K562 (cell line): ENCODE measurements at regions not wholly inside any gene's neighbourhood (a gene's known extent, or its start where the extent isn't known, plus 50 kb on each side); places are given as distances from the start of the nearest gene placed in this dataset.

Experiments used
- ATAC-seq: fragments of 200-7000 bp; cut with Tn5 transposase; 3 replicates; pipeline ENCODE4 v1.9.1; 2020; ENCODE audit warnings: moderate library complexity
- BruUV-seq: library from RNA; stranded (reverse); fragments of 400-500 nt; replicated peaks from 2 replicates; lab custom pipeline; 2021; lab: Mats Ljungman, UMichigan
- CTCF ChIA-PET: fragments of 300-600 bp; formaldehyde crosslinking; extraction: SDS; loops from one replicate; lab custom pipeline; 2021; ENCODE audit warnings: low intra/inter-chr PET ratio; lab: Yijun Ruan, JAX
- POLR2A ChIA-PET: fragments of 300-600, 350-650 bp; sonication (Branson Sonifier 250); formaldehyde crosslinking; extraction: SDS; loops from one replicate; lab custom pipeline; 2021; ENCODE audit warnings: antibody characterized with exemption, inconsistent platforms; lab: Yijun Ruan, JAX
- DNase-seq, 4 experiments: peaks; one replicate each; pipeline versions ENCODE4 v3.0.0 to v3.0.0-alpha.2; 2011 to 2018; ENCODE audit warnings: low spot score in 3 of 4, mixed read lengths in 3 of 4; ENCODE audit errors: extremely low read depth in 1 of 4
- FAIRE-seq: peaks from 2 replicates; lab custom pipeline; 2011; peaks lifted over from hg19 to GRCh38; lab: Jason Lieb, UNC
- H2AFZ ChIP-seq: 2 replicates; pipeline ENCODE4 v1.6.0; 2011; ENCODE audit warnings: low read depth, low read length, control low read depth, inconsistent platforms
- H3K27ac ChIP-seq: fragments of 200-600 bp; 3 replicates; pipeline ENCODE4 v1.8.0; 2011; ENCODE audit warnings: low read depth, mild to moderate bottlenecking, control low read depth, inconsistent platforms, low read length, moderate library complexity, mixed read lengths; ENCODE audit errors: extremely low read depth
- H3K27me3 ChIP-seq, 2 experiments: fragments of 300-600 bp in 1 of 2; 2 replicates in 1 of 2; 3 replicates in 1 of 2; pipeline versions ENCODE4 v1.6.0 to v1.8.0; 2011; ENCODE audit warnings: inconsistent platforms in 2 of 2, low read length in 2 of 2, mild to moderate bottlenecking in 1 of 2, mixed read lengths in 1 of 2, moderate library complexity in 1 of 2; ENCODE audit not compliant: control insufficient read depth in 2 of 2, insufficient read depth in 2 of 2
- H3K36me3 ChIP-seq: fragments of 300-600 bp; 3 replicates; pipeline ENCODE4 v1.8.0; 2011; ENCODE audit warnings: mild to moderate bottlenecking, low read length, inconsistent platforms; ENCODE audit not compliant: control insufficient read depth, insufficient read depth
- H3K4me1 ChIP-seq, 2 experiments: fragments of 200-600 bp in 1 of 2; replicated peaks in 1 of 2; 2 replicates in 1 of 2; 3 replicates in 1 of 2; pipeline versions ENCODE4 v1.5.1 to v1.8.0; 2011; ENCODE audit warnings: inconsistent platforms in 2 of 2, low read length in 2 of 2, mild to moderate bottlenecking in 1 of 2, mixed read lengths in 1 of 2, moderate library complexity in 1 of 2; ENCODE audit not compliant: control insufficient read depth in 2 of 2, insufficient read depth in 2 of 2
- H3K4me2 ChIP-seq: 2 replicates; pipeline ENCODE4 v1.6.1; 2011; ENCODE audit warnings: low read length, control low read depth, inconsistent platforms, mixed read lengths; ENCODE audit not compliant: insufficient read depth
- H3K4me3 ChIP-seq: fragments of 200-600 bp; sonication (generic), shearing (Covaris generic); 2 replicates; pipeline ENCODE4 v1.5.1; 2016; ENCODE audit warnings: control low read depth, inconsistent platforms
- H3K79me2 ChIP-seq: fragments of 200-600 bp; 3 replicates; pipeline ENCODE4 v1.8.0; 2011; ENCODE audit warnings: low read length, inconsistent platforms; ENCODE audit not compliant: control insufficient read depth, insufficient read depth
- H3K9ac ChIP-seq, 2 experiments: 2 replicates each; pipeline versions ENCODE4 v1.6.0 to v1.6.1; 2011; ENCODE audit warnings: low read depth in 2 of 2, low read length in 2 of 2, control low read depth in 1 of 2, inconsistent platforms in 1 of 2, mild to moderate bottlenecking in 1 of 2, mixed read lengths in 1 of 2; ENCODE audit not compliant: insufficient read depth in 1 of 2
- H3K9me1 ChIP-seq: one replicate; pipeline ENCODE4 v1.6.0; 2011; ENCODE audit warnings: inconsistent platforms, mild to moderate bottlenecking, low read length, moderate library complexity; ENCODE audit not compliant: control insufficient read depth, insufficient read depth
- H3K9me3 ChIP-seq: replicated peaks from 2 replicates; pipeline ENCODE4 v1.5.1; 2011; ENCODE audit warnings: low read depth, low read length, inconsistent platforms; ENCODE audit not compliant: control insufficient read depth, insufficient read depth
- H4K20me1 ChIP-seq: replicated peaks from 2 replicates; pipeline ENCODE4 v1.6.1; 2011; ENCODE audit warnings: low read length, inconsistent platforms, mixed read lengths; ENCODE audit not compliant: control insufficient read depth, insufficient read depth
- BACH1 ChIP-seq: fragments of 200-800 bp; sonication (Bioruptor generic); IDR thresholded peaks from 2 replicates; pipeline ENCODE4 v1.6.1; 2016; ENCODE audit warnings: missing genetic modification characterization, missing compliant biosample characterization
- BDP1 ChIP-seq: IDR thresholded peaks from 3 replicates; pipeline ENCODE4 v1.6.1; 2011; ENCODE audit not compliant: insufficient read length, insufficient read depth
- CC2D1A ChIP-seq: fragments of 450-650 bp; IDR thresholded peaks from 2 replicates; pipeline ENCODE4 v1.6.1; 2017; ENCODE audit warnings: mild to moderate bottlenecking
- ETV5 ChIP-seq: sonication (generic); formaldehyde crosslinking; IDR thresholded peaks from 2 replicates; pipeline ENCODE4 v1.4.0; 2020; ENCODE audit warnings: low read depth, mild to moderate bottlenecking, missing genetic modification reagents
- GTF2E2 ChIP-seq: fragments of 200-800 bp; sonication (Bioruptor generic); IDR thresholded peaks from 2 replicates; pipeline ENCODE4 v1.6.1; 2016; ENCODE audit warnings: missing genetic modification characterization, missing compliant biosample characterization
- HDAC8 ChIP-seq: fragments of 450-650 bp; IDR thresholded peaks from 2 replicates; pipeline ENCODE4 v1.6.1; 2016; ENCODE audit warnings: mild to moderate bottlenecking, missing genetic modification characterization, moderate library complexity, missing compliant biosample characterization
- HMG20B ChIP-seq: fragments of 250-450 bp; sonication (Bioruptor Pico); IDR thresholded peaks from 2 replicates; pipeline ENCODE4 v1.5.0; 2021; ENCODE audit warnings: mild to moderate bottlenecking
- HNRNPLL ChIP-seq: fragments of 200-400 bp; formaldehyde crosslinking; IDR thresholded peaks from 2 replicates; pipeline ENCODE4 v1.6.1; 2017; ENCODE audit warnings: low read length, low read depth, mild to moderate bottlenecking; ENCODE audit not compliant: poor library complexity, severe bottlenecking
- HOXB6 ChIP-seq: fragments of 250-450 bp; sonication (Bioruptor Pico); IDR thresholded peaks from 2 replicates; pipeline ENCODE4 v1.5.1; 2022; ENCODE audit warnings: mild to moderate bottlenecking, borderline replicate concordance
- NR2C2 ChIP-seq, 2 experiments: fragments of 200-800 bp in 1 of 2; sonication (Bioruptor generic) in 1 of 2; sonication (generic) in 1 of 2; formaldehyde crosslinking in 1 of 2; IDR thresholded peaks; 2 replicates each; pipeline versions ENCODE4 v1.6.1 to v1.8.0; 2016 to 2022; ENCODE audit warnings: mild to moderate bottlenecking in 1 of 2, missing compliant biosample characterization in 1 of 2, missing genetic modification characterization in 1 of 2, missing genetic modification reagents in 1 of 2
- POLR2AphosphoS2 ChIP-seq: IDR thresholded peaks from 2 replicates; pipeline ENCODE4 v1.6.1; 2012; ENCODE audit warnings: low read length, improper control_type of control experiment
- RB1 ChIP-seq: fragments of 450-650 bp; IDR thresholded peaks from 2 replicates; pipeline ENCODE4 v1.6.1; 2017; ENCODE audit warnings: low read depth, mild to moderate bottlenecking
- SMARCB1 ChIP-seq: IDR thresholded peaks from 2 replicates; pipeline ENCODE4 v1.6.1; 2011; ENCODE audit warnings: improper control_type of control experiment, low read depth; ENCODE audit not compliant: insufficient read length
- SP2 ChIP-seq: IDR thresholded peaks from 2 replicates; pipeline ENCODE4 v1.6.1; 2011; ENCODE audit warnings: mild to moderate bottlenecking, low read depth, low read length, moderate library complexity; ENCODE audit not compliant: poor library complexity, severe bottlenecking; ENCODE audit errors: extremely low read depth
- TBP ChIP-seq: optimal IDR thresholded peaks from 2 replicates; pipeline ENCODE3; 2011; ENCODE audit warnings: low read depth, low read length, improper control_type of control experiment
- ZNF184 ChIP-seq: sonication (generic); formaldehyde crosslinking; IDR thresholded peaks from 2 replicates; pipeline ENCODE4 v1.5.0; 2020; ENCODE audit warnings: missing genetic modification reagents
- ZNF668 ChIP-seq: fragments of 250-450 bp; sonication (Bioruptor Pico); IDR thresholded peaks from 2 replicates; pipeline ENCODE4 v1.8.0; 2022; ENCODE audit warnings: mild to moderate bottlenecking, inconsistent platforms
- ZNF785 ChIP-seq: fragments of 250-450 bp; sonication (Bioruptor Pico); IDR thresholded peaks from 2 replicates; pipeline ENCODE4 v1.4.0; 2020; ENCODE audit warnings: mild to moderate bottlenecking
- WGBS: fragments of 100-300 bp; shearing (Covaris generic); methylation state at CpG from one replicate; pipeline ENCODE4 v1.1.6; 2016; ENCODE audit warnings: low coverage, mixed read lengths; ENCODE audit not compliant: insufficient coverage; ENCODE audit errors: missing lambda C conversion rate; 5-methylcytosine and 5-hydroxymethylcytosine counted together
- in situ Hi-C: fragments of 300-500 bp; cut with MboI; formaldehyde crosslinking; loops from 4 replicates; pipeline ENCODE4 v1.15.0; 2018; ENCODE audit warnings: inconsistent platforms, mixed read lengths
- intact Hi-C: fragments of 100-400 bp; cut with micrococcal nuclease; formaldehyde crosslinking; loops from 2 replicates; pipeline ENCODE4 v1.14.2; 2022
- TF ChIP-seq, protein P1 (sequence below): fragments of 450-650 bp; IDR thresholded peaks from 2 replicates; pipeline ENCODE4 v1.7.1; 2018; ENCODE audit warnings: mild to moderate bottlenecking, low read depth; ENCODE audit not compliant: partially characterized antibody

DNA sequence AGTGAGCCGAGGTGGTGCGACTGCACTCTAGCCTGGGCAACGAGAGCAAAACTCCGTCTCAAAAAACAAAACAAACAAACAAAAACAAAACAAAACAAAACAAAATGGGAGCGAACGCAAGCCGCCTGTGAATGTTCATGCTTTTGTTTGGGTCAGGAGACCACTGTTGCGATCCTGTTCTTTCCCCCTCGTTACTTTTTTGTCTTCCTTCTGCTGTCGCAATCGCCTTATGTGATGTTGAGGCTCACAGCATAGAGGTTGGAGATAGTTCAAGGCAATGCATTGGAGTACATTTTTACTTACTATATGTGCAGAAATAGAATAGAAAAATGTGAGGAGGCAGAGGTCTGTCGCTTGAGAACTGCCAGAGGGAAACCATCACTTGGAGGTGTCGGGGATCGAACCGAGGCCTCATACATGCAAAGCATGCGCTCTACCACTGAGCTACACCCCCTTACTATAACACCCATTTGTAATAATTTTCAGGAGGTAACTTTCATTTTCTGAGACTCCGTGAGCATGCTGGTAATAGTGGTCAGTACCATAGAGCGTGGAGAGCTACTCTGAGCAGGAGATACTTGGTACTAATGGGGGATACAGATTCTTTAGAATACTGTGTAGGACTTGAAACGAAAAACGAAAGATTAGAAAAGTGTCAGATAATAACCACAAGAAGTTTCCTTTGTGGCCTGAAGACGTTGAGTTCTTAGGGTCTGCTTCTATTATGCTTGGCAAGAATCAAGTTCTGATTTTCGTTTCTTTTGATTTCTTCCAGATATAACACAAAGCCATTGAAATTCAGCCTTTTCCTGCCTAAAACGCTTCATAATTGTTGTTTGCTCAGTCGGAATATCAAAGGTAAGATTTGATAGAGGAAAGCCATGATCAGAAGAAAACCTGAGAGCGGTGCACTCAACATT, 121.1 kb downstream of the TRIM27 start:
- H3K9ac ChIP-seq = peak overlapping the region; percentile 39 to 93; a peak in 3 of 4 replicates
- POLR2A ChIA-PET = interaction anchor here (0.7 to 1.6 kb wide), 8 partner anchors 15 to 222 kb away, joined by 3 to 6 read pairs (median 4); no protein-coding TSS in a partner anchor
- no peaks in the 10 kb centered on the region for H3K27me3 ChIP-seq
- CTCF ChIA-PET = no interaction called here
- in situ Hi-C loops (no loop called here), intact Hi-C loops (no loop called here)
- FAIRE-seq (peak; percentile 71), DNase-seq (peak; percentile 68 to 91 (median 72)), ATAC-seq (peak; percentile 91)
- H3K4me1 ChIP-seq = peaks cover 4 to 10% of the 10 kb centered on the region in 2 experiments; a peak in 3 of 5 replicates
- H2AFZ ChIP-seq = peak overlapping the region; percentile 89
- H3K36me3 ChIP-seq = no peaks in the 10 kb centered on the region
- H3K9me3 ChIP-seq = no peaks in the 10 kb centered on the region
- H3K9me1 ChIP-seq = no peaks in the 10 kb centered on the region
- peak overlapping the region; percentile 85 for H3K4me2 ChIP-seq
- H3K27ac ChIP-seq = no peak overlapping the region
- peak overlapping the region; percentile 49 for H3K4me3 ChIP-seq
- WGBS = 24% methylated on average over 25 of the region's 25 CpGs
- no peaks in the 10 kb centered on the region for H3K79me2 ChIP-seq
- no TSS peak for BruUV-seq
- no peaks in the 10 kb centered on the region for H4K20me1 ChIP-seq
- TF ChIP-seq RB1 = 0 out of 2 replicates have a peak, but pooled peaks have one; percentile 14
- no peak for TF ChIP-seq ZNF184 (CRISPR knock-in tag)
- TF ChIP-seq HOXB6 (CRISPR knock-in tag) = no peak
- peak; percentile 14 for TF ChIP-seq HNRNPLL
- TF ChIP-seq ZNF668 (CRISPR knock-in tag) = no peak
- TF ChIP-seq HMG20B (CRISPR knock-in tag) = no peak
- no peak for TF ChIP-seq CC2D1A
- TF ChIP-seq TBP = peak; percentile 97
- TF ChIP-seq NR2C2 (CRISPR knock-in tag; IDR thresholded peaks at IDR 0.05) = no peak
- TF ChIP-seq NR2C2 (tag; IDR thresholded peaks at IDR 0.05) = no peak
- TF ChIP-seq POLR2AphosphoS2 = no peak
- no peak for TF ChIP-seq HDAC8
- TF ChIP-seq SP2 = no peak
- 0 out of 2 replicates have a peak, but pooled peaks have one; percentile 51 for TF ChIP-seq BACH1 (tag)
- no peak for TF ChIP-seq GTF2E2 (tag)
- no peak for TF ChIP-seq ZNF785
- no peak for TF ChIP-seq SMARCB1
- TF ChIP-seq BDP1 = peak; percentile 48
- TF ChIP-seq ETV5 (CRISPR knock-in tag) = no peak
- TF ChIP-seq, protein P1, sequence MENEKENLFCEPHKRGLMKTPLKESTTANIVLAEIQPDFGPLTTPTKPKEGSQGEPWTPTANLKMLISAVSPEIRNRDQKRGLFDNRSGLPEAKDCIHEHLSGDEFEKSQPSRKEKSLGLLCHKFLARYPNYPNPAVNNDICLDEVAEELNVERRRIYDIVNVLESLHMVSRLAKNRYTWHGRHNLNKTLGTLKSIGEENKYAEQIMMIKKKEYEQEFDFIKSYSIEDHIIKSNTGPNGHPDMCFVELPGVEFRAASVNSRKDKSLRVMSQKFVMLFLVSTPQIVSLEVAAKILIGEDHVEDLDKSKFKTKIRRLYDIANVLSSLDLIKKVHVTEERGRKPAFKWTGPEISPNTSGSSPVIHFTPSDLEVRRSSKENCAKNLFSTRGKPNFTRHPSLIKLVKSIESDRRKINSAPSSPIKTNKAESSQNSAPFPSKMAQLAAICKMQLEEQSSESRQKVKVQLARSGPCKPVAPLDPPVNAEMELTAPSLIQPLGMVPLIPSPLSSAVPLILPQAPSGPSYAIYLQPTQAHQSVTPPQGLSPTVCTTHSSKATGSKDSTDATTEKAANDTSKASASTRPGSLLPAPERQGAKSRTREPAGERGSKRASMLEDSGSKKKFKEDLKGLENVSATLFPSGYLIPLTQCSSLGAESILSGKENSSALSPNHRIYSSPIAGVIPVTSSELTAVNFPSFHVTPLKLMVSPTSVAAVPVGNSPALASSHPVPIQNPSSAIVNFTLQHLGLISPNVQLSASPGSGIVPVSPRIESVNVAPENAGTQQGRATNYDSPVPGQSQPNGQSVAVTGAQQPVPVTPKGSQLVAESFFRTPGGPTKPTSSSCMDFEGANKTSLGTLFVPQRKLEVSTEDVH = no peak
